GM13977 (cell line): ENCODE measurements at regions not wholly inside any gene's neighbourhood (a gene's known extent, or its start where the extent isn't known, plus 50 kb on each side); places are given as distances from the start of the nearest gene placed in this dataset.
"Not testable (repeated sequence)": the region's sequence is repeated elsewhere in the genome, so short reads cannot be mapped to it uniquely, and the experiment has no call there.

Experiments
- DNase-seq: peaks from one replicate; pipeline ENCODE4 v3.0.0; 2012; ENCODE audit warnings: low spot score
- CTCF ChIP-seq: IDR thresholded peaks from 2 replicates; pipeline ENCODE4 v1.5.1; 2012; ENCODE audit warnings: mild to moderate bottlenecking, control low read depth; ENCODE audit not compliant: insufficient read depth; ENCODE audit errors: extremely low read depth, missing control alignments
- in situ Hi-C: fragments of 300-500 bp; cut with MboI; formaldehyde crosslinking; loops from one replicate; pipeline ENCODE4 v1.12.0; 2022; ENCODE audit warnings: low sequenced_read_pairs, low pct_unique_long_range_greater_than_20kb, mixed read lengths, inconsistent platforms; ENCODE audit not compliant: unreplicated experiment

- in situ Hi-C loops: no loop called here
- no peak for TF ChIP-seq CTCF
- DNase-seq: no peak
Measured at GRCh38 chr18:68397241-68398035, 317.5 kb downstream of the TMX3 start.

GRCh38 chr18:68394705-68395104 is 320.2 kb downstream of the TMX3 start:
- in situ Hi-C loops: no loop called here
- TF ChIP-seq CTCF: no peak
- no peak for DNase-seq

GRCh38 chr18:68391801-68392200 is 323.1 kb downstream of the TMX3 start:
- no peak for TF ChIP-seq CTCF
- DNase-seq: no peak
- in situ Hi-C loops: no loop called here

- TF ChIP-seq CTCF: no peak
- in situ Hi-C loops: no loop called here
- DNase-seq: no peak
Measured at GRCh38 chr18:68387246-68387645, 327.7 kb downstream of the TMX3 start.

- DNase-seq, in situ Hi-C loops: not testable (repeated sequence)
Measured at GRCh38 chr18:68383979-68384378, 330.9 kb downstream of the TMX3 start.

- no peak for TF ChIP-seq CTCF
- in situ Hi-C loops: no loop called here
- no peak for DNase-seq
Measured at GRCh38 chr18:68376926-68377325, 338.0 kb downstream of the TMX3 start.

GRCh38 chr18:68362907-68363306 is 352.0 kb downstream of the TMX3 start:
- in situ Hi-C loops: no loop called here
- DNase-seq: no peak
- no peak for TF ChIP-seq CTCF
